SU-DHL-6 (cell line): ENCODE measurements at regions not wholly inside any gene's neighbourhood (a gene's known extent, or its start where the extent isn't known, plus 50 kb on each side); places are given as distances from the start of the nearest gene placed in this dataset.

ENCODE experiments used
- H2AFZ ChIP-seq: fragments of 200-600 bp; sonication (generic); 2 replicates; pipeline ENCODE4 v1.6.1; 2014; ENCODE audit warnings: low read depth, mild to moderate bottlenecking, moderate library complexity, mixed read lengths, antibody characterized with exemption, low read length; ENCODE audit not compliant: severe bottlenecking
- H3F3A ChIP-seq: fragments of 200-600 bp; shearing (Covaris generic); 2 replicates; pipeline ENCODE4 v1.6.0; 2016; ENCODE audit warnings: antibody characterized with exemption, mild to moderate bottlenecking; ENCODE audit not compliant: insufficient read depth
- H3K27ac ChIP-seq: fragments of 200-600 bp; sonication (generic); 2 replicates; pipeline ENCODE4 v1.5.1; 2016; ENCODE audit warnings: low read depth, mild to moderate bottlenecking, low read length, moderate library complexity, mixed read lengths
- H3K27me3 ChIP-seq: fragments of 200-600 bp; sonication (generic), shearing (Covaris generic); 2 replicates; pipeline ENCODE4 v1.6.0; 2014; ENCODE audit warnings: mild to moderate bottlenecking, low read length
- H3K36me3 ChIP-seq: fragments of 200-600 bp; sonication (generic); 2 replicates; pipeline ENCODE4 v1.6.1; 2014; ENCODE audit warnings: mild to moderate bottlenecking, low read length, mixed read lengths
- H3K4me2 ChIP-seq: fragments of 300-600, 200-600 bp; shearing (Covaris generic), sonication (generic); 2 replicates; pipeline ENCODE4 v1.6.0; 2014; ENCODE audit warnings: low read length, low read depth, mild to moderate bottlenecking; ENCODE audit not compliant: poor library complexity, severe bottlenecking
- H3K4me3 ChIP-seq: fragments of 200-600 bp; sonication (generic); 2 replicates; pipeline ENCODE4 v1.5.1; 2014; ENCODE audit warnings: antibody characterized with exemption, low read length, mild to moderate bottlenecking, mixed read lengths; ENCODE audit not compliant: insufficient read depth, poor library complexity, severe bottlenecking
- H3K79me2 ChIP-seq: fragments of 200-600 bp; sonication (generic); 2 replicates; pipeline ENCODE4 v1.6.1; 2014; ENCODE audit warnings: mild to moderate bottlenecking, low read length, moderate library complexity; ENCODE audit not compliant: insufficient read depth
- H3K9ac ChIP-seq: fragments of 200-600 bp; sonication (generic); 2 replicates; pipeline ENCODE4 v1.7.0; 2014; ENCODE audit warnings: mild to moderate bottlenecking, low read length
- H3K9me2 ChIP-seq: fragments of 200-600 bp; sonication (generic); replicated peaks from 2 replicates; pipeline ENCODE4 v1.6.1; 2014; ENCODE audit warnings: low read length; ENCODE audit not compliant: insufficient read depth
- H3K9me3 ChIP-seq: fragments of 200-600 bp; sonication (generic); 2 replicates; pipeline ENCODE4 v1.6.1; 2014; ENCODE audit warnings: low read length, mixed read lengths; ENCODE audit not compliant: insufficient read depth
- H4K20me1 ChIP-seq: fragments of 200-600 bp; sonication (generic); 2 replicates; pipeline ENCODE4 v1.6.1; 2014; ENCODE audit warnings: low read depth, mild to moderate bottlenecking, antibody characterized with exemption, low read length, moderate library complexity, mixed read lengths
- EZH2phosphoT487 ChIP-seq: fragments of 200-600 bp; sonication (generic), shearing (Covaris generic); conservative IDR thresholded peaks from 2 replicates; pipeline ENCODE4 v1.6.1; 2018; ENCODE audit warnings: mild to moderate bottlenecking, antibody characterized with exemption, low read length, moderate library complexity, mixed read lengths
- TF ChIP-seq, protein P1 (sequence below): fragments of 200-600 bp; sonication (generic); IDR thresholded peaks from one replicate; pipeline ENCODE4 v1.5.1; 2017; ENCODE audit warnings: antibody characterized with exemption, mild to moderate bottlenecking, low read length, moderate library complexity; ENCODE audit not compliant: insufficient read depth, poor library complexity, severe bottlenecking

DNA sequence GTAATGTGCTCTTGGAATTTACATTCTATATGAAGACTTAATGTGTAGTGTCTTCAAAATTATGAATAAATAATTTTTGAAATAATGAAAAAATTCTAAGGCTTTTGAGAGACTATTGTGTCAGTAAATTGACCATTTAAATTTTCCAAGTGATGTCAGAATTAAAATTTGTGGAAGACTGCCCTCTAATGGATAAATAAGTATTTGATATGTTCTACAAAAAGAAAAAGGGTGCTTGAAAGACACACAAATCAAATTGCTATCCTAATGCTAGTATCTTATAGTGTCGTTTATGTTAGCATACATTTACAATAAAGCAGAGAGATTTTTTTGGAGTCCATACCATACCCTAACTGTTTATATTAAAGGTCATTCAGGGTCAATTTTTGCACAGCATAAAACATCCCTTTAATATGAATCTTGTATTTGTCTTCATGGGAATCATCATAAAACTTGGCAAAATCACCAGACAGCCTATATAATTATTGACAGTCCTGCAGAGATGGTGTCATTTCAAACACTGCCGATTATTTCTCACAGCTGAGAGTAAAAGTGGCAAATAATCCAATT is 120.8 kb upstream of the SLC27A6 start:
- TF ChIP-seq, protein P1, sequence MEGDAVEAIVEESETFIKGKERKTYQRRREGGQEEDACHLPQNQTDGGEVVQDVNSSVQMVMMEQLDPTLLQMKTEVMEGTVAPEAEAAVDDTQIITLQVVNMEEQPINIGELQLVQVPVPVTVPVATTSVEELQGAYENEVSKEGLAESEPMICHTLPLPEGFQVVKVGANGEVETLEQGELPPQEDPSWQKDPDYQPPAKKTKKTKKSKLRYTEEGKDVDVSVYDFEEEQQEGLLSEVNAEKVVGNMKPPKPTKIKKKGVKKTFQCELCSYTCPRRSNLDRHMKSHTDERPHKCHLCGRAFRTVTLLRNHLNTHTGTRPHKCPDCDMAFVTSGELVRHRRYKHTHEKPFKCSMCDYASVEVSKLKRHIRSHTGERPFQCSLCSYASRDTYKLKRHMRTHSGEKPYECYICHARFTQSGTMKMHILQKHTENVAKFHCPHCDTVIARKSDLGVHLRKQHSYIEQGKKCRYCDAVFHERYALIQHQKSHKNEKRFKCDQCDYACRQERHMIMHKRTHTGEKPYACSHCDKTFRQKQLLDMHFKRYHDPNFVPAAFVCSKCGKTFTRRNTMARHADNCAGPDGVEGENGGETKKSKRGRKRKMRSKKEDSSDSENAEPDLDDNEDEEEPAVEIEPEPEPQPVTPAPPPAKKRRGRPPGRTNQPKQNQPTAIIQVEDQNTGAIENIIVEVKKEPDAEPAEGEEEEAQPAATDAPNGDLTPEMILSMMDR: no peak
- TF ChIP-seq EZH2phosphoT487: no peak
- H2AFZ ChIP-seq: no peak overlapping the region
- H3K27me3 ChIP-seq: no peaks in the 10 kb centered on the region
- no peak overlapping the region for H3K9ac ChIP-seq
- H3K79me2 ChIP-seq: no peaks in the 10 kb centered on the region
- H3K4me2 ChIP-seq: no peak overlapping the region
- H4K20me1 ChIP-seq: no peaks in the 10 kb centered on the region
- no peak overlapping the region for H3K27ac ChIP-seq
- no peaks in the 10 kb centered on the region for H3K9me3 ChIP-seq
- no peaks in the 10 kb centered on the region for H3F3A ChIP-seq
- no peaks in the 10 kb centered on the region for H3K9me2 ChIP-seq
- H3K36me3 ChIP-seq: no peaks in the 10 kb centered on the region
- no peak overlapping the region for H3K4me3 ChIP-seq

- TF ChIP-seq EZH2phosphoT487: no peak
- TF ChIP-seq, protein P1: no peak
- no peak overlapping the region for H3K4me3 ChIP-seq
- no peaks in the 10 kb centered on the region for H3F3A ChIP-seq
- H2AFZ ChIP-seq: no peak overlapping the region
- H3K27ac ChIP-seq: no peak overlapping the region
- no peaks in the 10 kb centered on the region for H3K36me3 ChIP-seq
- no peak overlapping the region for H3K9ac ChIP-seq
- H3K4me2 ChIP-seq: no peak overlapping the region
- no peaks in the 10 kb centered on the region for H4K20me1 ChIP-seq
- no peaks in the 10 kb centered on the region for H3K79me2 ChIP-seq
- no peaks in the 10 kb centered on the region for H3K9me3 ChIP-seq
- no peaks in the 10 kb centered on the region for H3K27me3 ChIP-seq
- no peaks in the 10 kb centered on the region for H3K9me2 ChIP-seq
These were observed 115.2 kb upstream of the SLC27A6 start for GRCh38 chr5:128850049-128850448.

GRCh38 chr5:128854931-128855330 is 110.4 kb upstream of the SLC27A6 start:
- H3K36me3 ChIP-seq: no peaks in the 10 kb centered on the region
- H3K9ac ChIP-seq: no peak overlapping the region
- no peaks in the 10 kb centered on the region for H3F3A ChIP-seq
- no peak overlapping the region for H3K27ac ChIP-seq
- no peaks in the 10 kb centered on the region for H3K9me3 ChIP-seq
- H3K27me3 ChIP-seq: no peaks in the 10 kb centered on the region
- H4K20me1 ChIP-seq: no peaks in the 10 kb centered on the region
- no peak for TF ChIP-seq EZH2phosphoT487
- TF ChIP-seq, protein P1: no peak
- no peak overlapping the region for H3K4me2 ChIP-seq
- no peaks in the 10 kb centered on the region for H3K79me2 ChIP-seq
- H3K9me2 ChIP-seq: no peaks in the 10 kb centered on the region
- H3K4me3 ChIP-seq: no peak overlapping the region
- no peak overlapping the region for H2AFZ ChIP-seq
